Activated CD4-positive, alpha-beta T cell treated with anti-CD3 and anti-CD28 coated beads, Interleukin-2, amount 50 U/mL, for 4 hours (primary cell): ENCODE measurements at regions not wholly inside any gene's neighbourhood (a gene's known extent, or its start where the extent isn't known, plus 50 kb on each side); places are given as distances from the start of the nearest gene placed in this dataset.
"Not testable (repeated sequence)": the region's sequence is repeated elsewhere in the genome, so short reads cannot be mapped to it uniquely, and the experiment has no call there.

Experiments
- DNase-seq, 2 experiments: peaks; one replicate each; pipeline ENCODE4 v3.0.0-alpha.2; 2020

GRCh38 chr2:129189617-129190319, 789.7 kb upstream of the RAB6C start:
- no peak for DNase-seq

- DNase-seq, result no peak
Observed at GRCh38 chr2:129190494-129190893, 789.0 kb upstream of the RAB6C start.

GRCh38 chr2:129191530-129191929, 787.9 kb upstream of the RAB6C start:
- DNase-seq, result no peak

- no peak for DNase-seq
Observed at GRCh38 chr2:129192117-129192516, 787.3 kb upstream of the RAB6C start.

GRCh38 chr2:129192841-129193253, 786.6 kb upstream of the RAB6C start:
- no peak for DNase-seq

- DNase-seq, result no peak
Observed at GRCh38 chr2:129193961-129194360, 785.5 kb upstream of the RAB6C start.

GRCh38 chr2:129199501-129199900, 780.0 kb upstream of the RAB6C start:
- DNase-seq, result no peak

GRCh38 chr2:129201696-129202095, 777.8 kb upstream of the RAB6C start:
- DNase-seq, result no peak

- DNase-seq, result no peak
Observed at GRCh38 chr2:129203331-129203730, 776.1 kb upstream of the RAB6C start.

- DNase-seq, result not testable (repeated sequence)
Observed at GRCh38 chr2:129204581-129204980, 774.9 kb upstream of the RAB6C start.

GRCh38 chr2:129205176-129205575, 774.3 kb upstream of the RAB6C start:
- no peak for DNase-seq

- no peak for DNase-seq
Observed at GRCh38 chr2:129205766-129206165, 773.7 kb upstream of the RAB6C start.

- no peak for DNase-seq
Observed at GRCh38 chr2:129212299-129212958, 767.0 kb upstream of the RAB6C start.

GRCh38 chr2:129224022-129224421, 755.4 kb upstream of the RAB6C start:
- DNase-seq, result no peak

GRCh38 chr2:129224486-129224885, 755.0 kb upstream of the RAB6C start:
- DNase-seq, result no peak

- no peak for DNase-seq
Observed at GRCh38 chr2:129229196-129229595, 750.3 kb upstream of the RAB6C start.

GRCh38 chr2:129229830-129230441, 749.5 kb upstream of the RAB6C start:
- DNase-seq, result no peak

- DNase-seq, result no peak
Observed at GRCh38 chr2:129231924-129232323, 747.5 kb upstream of the RAB6C start.

GRCh38 chr2:129233166-129233565, 746.3 kb upstream of the RAB6C start:
- no peak for DNase-seq

- DNase-seq, result no peak
Observed at GRCh38 chr2:129233751-129234406, 745.6 kb upstream of the RAB6C start.

- DNase-seq, result no peak
Observed at GRCh38 chr2:129236601-129237000, 742.9 kb upstream of the RAB6C start.

- DNase-seq, result no peak
Observed at GRCh38 chr2:129237966-129238725, 741.3 kb upstream of the RAB6C start.

- no peak for DNase-seq
Observed at GRCh38 chr2:129239141-129239540, 740.3 kb upstream of the RAB6C start.
